NB4 (cell line): ENCODE measurements at regions not wholly inside any gene's neighbourhood (a gene's known extent, or its start where the extent isn't known, plus 50 kb on each side); places are given as distances from the start of the nearest gene placed in this dataset.

ENCODE experiments used
- DNase-seq: peaks from one replicate; pipeline ENCODE4 v3.0.0; 2010; ENCODE audit warnings: low read depth
- H3K4me3 ChIP-seq: one replicate; pipeline ENCODE4 v1.5.1; 2011; ENCODE audit warnings: mild to moderate bottlenecking, low read depth, low read length, moderate library complexity
- MYC ChIP-seq: IDR thresholded peaks from 2 replicates; pipeline ENCODE4 v1.6.1; 2011; ENCODE audit warnings: low read depth, low read length
- POLR2A ChIP-seq: IDR thresholded peaks from 2 replicates; pipeline ENCODE4 v1.6.1; 2011; ENCODE audit warnings: mild to moderate bottlenecking; ENCODE audit not compliant: insufficient read length; ENCODE audit errors: extremely low read depth
- TF ChIP-seq, protein P1 (sequence below): IDR thresholded peaks from one replicate; pipeline ENCODE4 v1.5.1; 2012; ENCODE audit warnings: low read depth, low read length
- TF ChIP-seq, protein P2 (sequence below): IDR thresholded peaks from 2 replicates; pipeline ENCODE4 v1.6.1; 2011; ENCODE audit warnings: low read depth, low read length

DNA sequence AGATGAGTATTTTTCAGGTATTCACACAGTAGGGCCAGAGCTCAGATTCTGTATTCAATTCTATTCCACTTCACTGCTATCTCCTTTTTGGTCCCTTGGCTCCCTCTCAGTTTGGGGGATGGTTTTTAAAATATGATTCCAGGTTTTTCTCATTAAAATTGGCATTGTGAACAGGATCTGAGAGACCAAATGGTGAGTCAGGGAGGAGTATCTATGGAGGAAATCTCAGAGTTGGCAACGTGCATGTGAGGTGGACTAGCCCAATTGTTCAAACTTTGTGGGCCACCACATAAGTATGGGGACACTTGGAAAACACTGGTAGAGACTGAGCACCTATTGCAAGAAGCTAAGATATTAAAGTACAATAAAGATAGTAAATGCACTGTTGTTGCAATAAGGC, 53.9 kb upstream of the TTC14 start:
- TF ChIP-seq MYC (no peak), POLR2A (no peak)
- TF ChIP-seq, protein P1, sequence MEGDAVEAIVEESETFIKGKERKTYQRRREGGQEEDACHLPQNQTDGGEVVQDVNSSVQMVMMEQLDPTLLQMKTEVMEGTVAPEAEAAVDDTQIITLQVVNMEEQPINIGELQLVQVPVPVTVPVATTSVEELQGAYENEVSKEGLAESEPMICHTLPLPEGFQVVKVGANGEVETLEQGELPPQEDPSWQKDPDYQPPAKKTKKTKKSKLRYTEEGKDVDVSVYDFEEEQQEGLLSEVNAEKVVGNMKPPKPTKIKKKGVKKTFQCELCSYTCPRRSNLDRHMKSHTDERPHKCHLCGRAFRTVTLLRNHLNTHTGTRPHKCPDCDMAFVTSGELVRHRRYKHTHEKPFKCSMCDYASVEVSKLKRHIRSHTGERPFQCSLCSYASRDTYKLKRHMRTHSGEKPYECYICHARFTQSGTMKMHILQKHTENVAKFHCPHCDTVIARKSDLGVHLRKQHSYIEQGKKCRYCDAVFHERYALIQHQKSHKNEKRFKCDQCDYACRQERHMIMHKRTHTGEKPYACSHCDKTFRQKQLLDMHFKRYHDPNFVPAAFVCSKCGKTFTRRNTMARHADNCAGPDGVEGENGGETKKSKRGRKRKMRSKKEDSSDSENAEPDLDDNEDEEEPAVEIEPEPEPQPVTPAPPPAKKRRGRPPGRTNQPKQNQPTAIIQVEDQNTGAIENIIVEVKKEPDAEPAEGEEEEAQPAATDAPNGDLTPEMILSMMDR, result no peak
- TF ChIP-seq, protein P2, sequence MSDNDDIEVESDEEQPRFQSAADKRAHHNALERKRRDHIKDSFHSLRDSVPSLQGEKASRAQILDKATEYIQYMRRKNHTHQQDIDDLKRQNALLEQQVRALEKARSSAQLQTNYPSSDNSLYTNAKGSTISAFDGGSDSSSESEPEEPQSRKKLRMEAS, result no peak
- no peak overlapping the region for H3K4me3 ChIP-seq
- DNase-seq, result no peak
